ENCODE measurements at regions not wholly inside any gene's neighbourhood (a gene's known extent, or its start where the extent isn't known, plus 50 kb on each side); places are given as distances from the start of the nearest gene placed in this dataset.

- Histone ChIP-seq H3K79me2 (ENCODE audit: insufficient read depth, low read length) (no peaks in the 10 kb centered on the region), H3K4me2 (ENCODE audit: low read length) (no peak overlapping the region), H3K4me1 (ENCODE audit: control insufficient read depth in 1 of 2, insufficient read depth in 2 of 2, low read length in 2 of 2) (no peaks in the 10 kb centered on the region), H3K9me2 (ENCODE audit: insufficient read depth) (no peaks in the 10 kb centered on the region), H2AFZ (ENCODE audit: low read depth, low read length, poor library complexity, severe bottlenecking) (no peak overlapping the region), H3K36me3 (ENCODE audit: control insufficient read depth in 1 of 2, insufficient read depth in 2 of 2, low read length in 2 of 2) (no peaks in the 10 kb centered on the region), H3K27ac (ENCODE audit: low read depth, low read length) (no peak overlapping the region), H3K9ac (ENCODE audit: low read length) (no peak overlapping the region), H4K20me1 (ENCODE audit: insufficient read depth) (no peaks in the 10 kb centered on the region), H3K27me3 (ENCODE audit: insufficient read depth, low read length) (no peaks in the 10 kb centered on the region), H3K4me3 (replicated peaks in 1 of 2; ENCODE audit: low read depth in 1 of 2, low read length in 2 of 2) (no peak overlapping the region), H3K9me3 (ENCODE audit: control insufficient read depth in 1 of 2, insufficient read depth in 1 of 2, low read depth in 1 of 2, low read length in 2 of 2) (no peaks in the 10 kb centered on the region)
- ATAC-seq (no peak), DNase-seq (ENCODE audit: low read depth, low spot score) (no peak)
- RAD21 ChIA-PET (ENCODE audit: low non-redundant PET in 1 of 2, low total read pairs in 2 of 2, uncharacterized antibody in 2 of 2, unreplicated experiment in 2 of 2): no interaction called here
- BruUV-seq (replicated peaks): no TSS peak
- CTCF ChIA-PET: no interaction called here
- no peak for TF ChIP-seq POLR2AphosphoS5 (IDR thresholded peaks at IDR 0.05; ENCODE audit: low read depth, low read length)
- no peak for TF ChIP-seq EGR1 (IDR thresholded peaks at IDR 0.05; ENCODE audit: low read depth)
- no peak for TF ChIP-seq MAX (IDR thresholded peaks at IDR 0.05)
- no peak for TF ChIP-seq SRF (IDR thresholded peaks at IDR 0.05; ENCODE audit: low read depth)
- intact Hi-C loops (cut with micrococcal nuclease): no loop called here
- POLR2A ChIA-PET: no interaction called here
These were observed 1478.2 kb upstream of the MIR17HG start for GRCh38 chr13:89869312-89869711.

- Histone ChIP-seq H3K27ac (ENCODE audit: low read depth, low read length) (no peak overlapping the region), H3K4me1 (ENCODE audit: control insufficient read depth in 1 of 2, insufficient read depth in 2 of 2, low read length in 2 of 2) (no peaks in the 10 kb centered on the region), H3K4me3 (replicated peaks in 1 of 2; ENCODE audit: low read depth in 1 of 2, low read length in 2 of 2) (no peak overlapping the region), H3K27me3 (ENCODE audit: insufficient read depth, low read length) (no peaks in the 10 kb centered on the region), H3K36me3 (ENCODE audit: control insufficient read depth in 1 of 2, insufficient read depth in 2 of 2, low read length in 2 of 2) (no peaks in the 10 kb centered on the region), H3K9me2 (ENCODE audit: insufficient read depth) (no peaks in the 10 kb centered on the region), H3K4me2 (ENCODE audit: low read length) (no peak overlapping the region), H3K79me2 (ENCODE audit: insufficient read depth, low read length) (no peaks in the 10 kb centered on the region), H4K20me1 (ENCODE audit: insufficient read depth) (no peaks in the 10 kb centered on the region), H3K9me3 (ENCODE audit: control insufficient read depth in 1 of 2, insufficient read depth in 1 of 2, low read depth in 1 of 2, low read length in 2 of 2) (no peaks in the 10 kb centered on the region; a peak in 1 of 4 replicates), H3K9ac (ENCODE audit: low read length) (no peak overlapping the region), H2AFZ (ENCODE audit: low read depth, low read length, poor library complexity, severe bottlenecking) (no peak overlapping the region)
- no peak for ATAC-seq
- TF ChIP-seq CEBPB (IDR thresholded peaks at IDR 0.05; ENCODE audit: low read depth) (no peak), CBX3 (IDR thresholded peaks at IDR 0.05; ENCODE audit: low read depth) (no peak), YY1 (IDR thresholded peaks at IDR 0.05; ENCODE audit: extremely low read depth, insufficient replicate concordance, low read depth, low read length) (no peak), POLR2AphosphoS5 (IDR thresholded peaks at IDR 0.05; ENCODE audit: low read depth, low read length) (no peak), RAD21 (IDR thresholded peaks at IDR 0.05; ENCODE audit: low read depth) (no peak), SP1 (IDR thresholded peaks at IDR 0.05; ENCODE audit: low read depth) (no peak), SRF (IDR thresholded peaks at IDR 0.05; ENCODE audit: low read depth) (no peak), ZFX (IDR thresholded peaks at IDR 0.05) (no peak), ZBTB33 (IDR thresholded peaks at IDR 0.05; ENCODE audit: extremely low read depth, insufficient replicate concordance, low read length) (no peak), POLR2A (IDR thresholded peaks at IDR 0.05; ENCODE audit: borderline replicate concordance, extremely low read depth, insufficient read depth, insufficient read length) (no peak), ELF1 (IDR thresholded peaks at IDR 0.05; ENCODE audit: borderline replicate concordance, low read depth) (no peak), ATF3 (IDR thresholded peaks at IDR 0.05) (no peak), EZH2 (IDR thresholded peaks at IDR 0.05) (no peak), EZH2phosphoT487 (IDR thresholded peaks at IDR 0.05; ENCODE audit: borderline replicate concordance) (no peak), TCF7L2 (IDR thresholded peaks at IDR 0.05; ENCODE audit: borderline replicate concordance, extremely low read depth, insufficient read depth, insufficient read length) (no peak), MAX (IDR thresholded peaks at IDR 0.05) (no peak), SIN3A (IDR thresholded peaks at IDR 0.05; ENCODE audit: low read depth) (no peak)
- CTCF ChIA-PET: no interaction called here
- POLR2A ChIA-PET: no interaction called here
- DNase-seq (ENCODE audit: low read depth, low spot score): no peak
- RAD21 ChIA-PET (ENCODE audit: low non-redundant PET in 1 of 2, low total read pairs in 2 of 2, uncharacterized antibody in 2 of 2, unreplicated experiment in 2 of 2): no interaction called here
- intact Hi-C loops (cut with micrococcal nuclease): no loop called here
- BruUV-seq (replicated peaks): no TSS peak
These were observed 1468.6 kb upstream of the MIR17HG start for GRCh38 chr13:89878904-89879303.

Data from HCT116 (cell line).